Posterior cingulate gyrus (tissue), 11 donors: ENCODE measurements at regions not wholly inside any gene's neighbourhood (a gene's known extent, or its start where the extent isn't known, plus 50 kb on each side); places are given as distances from the start of the nearest gene placed in this dataset.

ENCODE experiments used
- DNase-seq, 10 donors: peaks; one replicate each; pipeline versions ENCODE4 v3.0.0 to v3.0.0-alpha.2; 2020 to 2021; ENCODE audit warnings: mixed read lengths in 3 of 10
- intact Hi-C: fragments of 100-400 bp; cut with DNase I; formaldehyde crosslinking; loops from one replicate; pipeline ENCODE4 v1.15.1; 2023

- intact Hi-C loops: no loop called here
These were observed 286.4 kb upstream of the PARD3B start for GRCh38 chr2:204258890-204259289.

GRCh38 chr2:204260162-204260877, 285.0 kb upstream of the PARD3B start:
- DNase-seq: peak in 7 of 10 donors; percentile 22 to 88 (median 68)
- intact Hi-C loops: loop anchor here (1.0 to 10.0 kb wide), 4 partner anchors 62 to 1416 kb away; no protein-coding TSS in a partner anchor

More at GRCh38 chr2:204258890-204259289, 286.4 kb upstream of the PARD3B start:
- no peak for DNase-seq

GRCh38 chr2:204260901-204261300, 284.4 kb upstream of the PARD3B start:
- intact Hi-C loops: loop anchor here (1.0 to 10.0 kb wide), 4 partner anchors 61 to 1416 kb away; no protein-coding TSS in a partner anchor
- no peak for DNase-seq

DNA sequence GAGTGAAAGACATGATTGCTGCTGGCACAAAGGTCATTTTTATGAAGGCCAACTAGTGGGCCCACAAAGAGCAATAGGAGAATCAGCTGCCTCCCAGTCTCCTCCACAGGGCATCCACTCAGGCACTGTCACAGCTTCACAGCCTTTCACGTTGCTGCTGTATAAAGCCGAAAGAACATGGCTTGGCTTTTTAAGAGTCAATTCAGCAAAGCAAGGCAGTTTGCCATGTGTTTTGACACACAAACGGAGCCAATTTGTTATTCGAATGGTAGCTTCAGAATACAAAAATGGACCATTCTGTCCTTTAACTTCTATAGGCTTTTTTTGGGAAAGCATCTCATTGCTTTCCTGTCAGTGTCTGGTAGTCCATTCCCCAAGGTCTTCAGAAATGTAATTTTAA, 283.4 kb upstream of the PARD3B start:
- no peak for DNase-seq
- intact Hi-C loops: loop anchor here (2.0 to 10.0 kb wide), 3 partner anchors 60 to 1415 kb away; no protein-coding TSS in a partner anchor

- intact Hi-C loops: loop anchor here (5.0 to 10.0 kb wide), 2 partner anchors 58 to 431 kb away; no protein-coding TSS in a partner anchor
- no peak for DNase-seq
These were observed 281.2 kb upstream of the PARD3B start for GRCh38 chr2:204264085-204264553.

- intact Hi-C loops: loop anchor here (5.0 to 10.0 kb wide), 2 partner anchors 58 to 430 kb away; no protein-coding TSS in a partner anchor
These were observed 280.6 kb upstream of the PARD3B start for GRCh38 chr2:204264621-204265140.

DNA sequence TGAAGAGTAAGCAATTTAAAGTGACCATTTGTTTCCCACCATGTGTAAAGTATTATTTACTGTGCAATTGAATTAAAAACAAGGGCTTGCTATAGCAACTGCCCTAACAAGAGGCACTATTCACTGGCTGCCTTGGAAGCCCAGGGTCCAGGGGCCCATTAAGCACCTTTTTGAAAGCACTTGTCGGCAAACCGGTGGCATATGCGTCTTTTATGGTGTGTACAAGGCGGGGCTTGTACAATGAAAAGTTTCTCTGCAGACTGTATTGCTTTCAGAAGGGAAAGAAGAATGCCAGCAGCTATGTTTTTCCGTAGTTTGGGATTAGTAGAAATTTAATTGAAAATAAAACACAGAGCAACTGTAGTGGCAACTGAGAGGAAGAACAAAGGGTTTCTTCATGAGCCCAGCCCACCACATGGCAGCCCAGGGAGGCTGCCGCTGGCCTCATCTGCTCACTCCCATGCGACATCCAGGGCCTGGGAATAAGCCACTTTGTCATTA, 279.5 kb upstream of the PARD3B start:
- DNase-seq: peak in 4 of 10 donors; percentile 52 to 91 (median 62)
- intact Hi-C loops: loop anchor here (10.0 kb wide), 1 partner anchor 429 kb away; no protein-coding TSS in a partner anchor

More at GRCh38 chr2:204264621-204265140, 280.6 kb upstream of the PARD3B start:
- no peak for DNase-seq

- DNase-seq: no peak
- intact Hi-C loops: loop anchor here (10.0 kb wide), 1 partner anchor 426 kb away; no protein-coding TSS in a partner anchor
These were observed 276.8 kb upstream of the PARD3B start for GRCh38 chr2:204268458-204268857.

DNA sequence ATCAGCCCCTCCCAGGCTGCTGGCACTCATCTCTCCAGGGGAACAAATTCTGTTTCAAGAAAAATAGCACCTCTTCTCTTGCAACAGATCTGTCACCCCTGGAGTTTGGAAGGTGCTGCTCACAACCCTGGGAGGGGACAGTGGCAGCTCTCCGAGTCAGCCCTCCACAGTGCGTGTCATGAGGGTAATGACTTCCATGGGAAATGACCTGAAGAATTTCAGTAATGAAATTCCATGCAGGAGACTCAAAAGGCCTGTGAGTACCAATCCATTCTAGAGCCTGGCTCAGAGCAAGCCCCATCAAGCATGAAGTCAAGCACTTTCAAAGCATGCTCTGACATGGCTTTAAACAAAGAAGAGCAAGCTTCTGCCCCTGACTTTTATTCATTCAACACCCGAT, 276.3 kb upstream of the PARD3B start:
- DNase-seq: no peak
- intact Hi-C loops: loop anchor here (10.0 kb wide), 1 partner anchor 426 kb away; no protein-coding TSS in a partner anchor

- DNase-seq: no peak
- intact Hi-C loops: no loop called here
These were observed 273.2 kb upstream of the PARD3B start for GRCh38 chr2:204272089-204272488.

DNA sequence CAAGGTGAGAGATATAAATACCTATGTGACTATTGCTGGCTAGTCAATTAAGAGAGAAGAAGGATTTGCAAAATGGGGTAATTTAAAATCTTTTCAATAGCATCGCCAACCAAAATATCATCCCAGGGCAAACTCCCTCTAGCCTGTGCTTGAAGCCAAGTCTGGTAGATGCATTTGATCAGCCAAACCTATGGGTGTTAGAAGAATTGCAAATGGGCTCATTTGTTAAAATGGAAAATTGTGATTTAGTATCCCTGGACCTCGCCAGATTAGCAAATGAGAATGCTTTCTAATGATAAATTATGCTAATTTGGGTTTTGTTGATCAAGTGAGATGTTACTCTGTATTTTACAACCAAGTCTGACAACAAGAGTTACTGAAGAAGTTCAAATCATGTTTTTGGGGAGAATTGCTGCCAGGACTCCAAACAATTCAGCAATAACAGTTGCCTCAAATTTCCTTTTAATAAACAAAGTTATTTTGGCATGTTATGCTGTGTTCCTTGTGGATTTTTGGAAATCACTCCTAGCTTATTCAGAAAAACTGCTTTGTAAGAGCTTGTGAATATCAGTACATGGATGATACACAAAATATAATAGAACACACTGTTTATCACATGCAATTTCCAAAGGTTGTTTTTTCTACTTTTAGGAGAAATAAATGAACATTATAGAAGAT, 272.5 kb upstream of the PARD3B start:
- intact Hi-C loops: no loop called here
- no peak for DNase-seq

DNA sequence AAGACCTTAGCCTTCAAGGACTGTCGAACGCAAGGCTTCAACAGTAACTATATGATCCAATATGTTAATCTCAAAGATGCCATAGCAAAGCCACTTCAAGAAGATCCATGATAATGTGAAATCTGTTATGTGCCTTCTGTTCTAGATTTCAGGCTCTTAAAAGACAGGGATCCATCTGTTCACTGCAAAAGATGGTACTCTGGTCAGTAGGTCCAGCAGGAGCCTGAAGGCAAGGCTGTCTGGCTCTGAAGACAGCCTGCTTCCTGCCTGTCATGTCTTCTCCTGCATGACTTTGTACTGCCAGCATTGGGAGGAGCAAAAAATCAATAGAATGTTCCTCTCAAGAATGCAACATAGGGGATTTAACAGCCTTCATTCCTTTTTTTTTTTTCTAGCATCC, 270.8 kb upstream of the PARD3B start:
- DNase-seq: no peak
- intact Hi-C loops: no loop called here

DNA sequence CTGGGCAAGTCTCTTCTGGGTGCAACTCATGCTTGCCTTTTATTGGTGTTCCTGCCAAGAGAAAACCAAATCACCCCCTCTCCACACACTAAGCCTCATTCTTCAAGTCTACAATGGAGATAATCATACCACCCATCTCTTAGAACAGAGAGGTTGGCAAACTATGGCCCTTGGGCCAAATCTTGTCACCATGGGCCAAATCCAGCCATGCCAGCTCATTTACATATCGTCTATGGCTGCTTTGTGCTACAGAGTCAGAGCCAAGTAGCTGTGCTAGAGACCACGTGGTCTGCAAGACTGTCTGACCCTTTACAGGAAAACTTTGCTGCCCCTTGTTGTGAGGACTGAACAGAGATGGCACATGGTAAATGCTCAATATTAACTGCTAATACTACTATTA, 270.3 kb upstream of the PARD3B start:
- DNase-seq: peak; percentile 53 to 96 (median 76)
- intact Hi-C loops: no loop called here

- DNase-seq: no peak
- intact Hi-C loops: no loop called here
These were observed 268.0 kb upstream of the PARD3B start for GRCh38 chr2:204277226-204277625.

DNA sequence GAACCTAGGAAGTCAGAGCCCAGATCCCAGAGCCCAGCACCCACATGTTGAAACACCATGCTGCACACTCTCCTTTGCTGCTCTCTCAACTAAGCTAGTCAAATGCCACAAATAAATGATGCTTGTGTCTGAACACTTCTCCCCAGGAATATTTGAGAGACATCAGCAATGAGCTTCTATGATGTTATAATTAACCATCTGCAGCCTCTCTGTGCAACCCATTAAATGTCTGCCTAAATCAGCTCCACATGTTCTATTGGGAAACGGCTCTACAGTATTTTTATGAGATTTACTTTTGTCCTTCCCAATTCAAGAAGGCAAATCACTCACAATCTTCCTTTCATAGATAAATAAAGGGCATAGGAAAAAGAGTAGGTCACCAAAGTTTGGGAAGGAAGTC, 266.8 kb upstream of the PARD3B start:
- DNase-seq: no peak
- intact Hi-C loops: no loop called here

DNA sequence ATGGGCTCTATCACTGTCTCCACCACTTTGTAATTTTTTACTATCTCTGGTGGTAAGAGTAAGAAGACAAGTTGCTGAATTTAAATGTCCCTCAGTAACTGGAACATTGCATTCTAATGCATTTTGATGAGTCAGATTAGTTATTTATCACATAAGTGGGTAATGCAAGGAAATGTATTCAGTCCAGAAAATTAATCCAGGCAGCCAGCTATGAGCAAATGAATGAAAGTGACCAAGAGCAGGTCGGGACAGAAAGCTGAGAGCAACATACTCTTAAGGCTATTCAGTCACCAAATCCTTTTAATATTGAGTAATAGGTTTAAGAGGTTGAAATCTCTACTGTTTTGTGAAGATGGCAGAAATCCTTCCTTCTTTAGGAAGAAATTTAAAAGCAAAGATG, 265.5 kb upstream of the PARD3B start:
- intact Hi-C loops: no loop called here
- DNase-seq: no peak

DNA sequence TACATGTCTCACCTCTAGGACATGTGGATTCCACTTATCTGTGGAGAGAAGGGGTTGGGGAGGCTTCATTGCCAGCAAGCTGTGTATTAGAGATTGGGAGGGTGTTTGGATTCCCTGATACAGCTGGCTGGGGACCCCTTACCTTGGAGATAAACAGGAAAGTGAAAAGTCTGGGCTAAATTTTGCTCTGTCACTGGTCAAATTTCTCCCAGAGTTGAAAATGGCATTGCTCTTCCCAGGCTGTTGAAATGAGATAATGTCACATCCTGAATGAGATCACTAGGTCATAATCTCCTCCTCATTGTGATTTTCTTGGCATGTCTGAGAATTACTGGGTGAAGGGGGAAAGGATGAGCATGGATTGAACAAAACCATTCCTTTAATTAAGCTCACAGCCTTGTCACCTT, 265.0 kb upstream of the PARD3B start:
- no peak for DNase-seq
- intact Hi-C loops: no loop called here

DNA sequence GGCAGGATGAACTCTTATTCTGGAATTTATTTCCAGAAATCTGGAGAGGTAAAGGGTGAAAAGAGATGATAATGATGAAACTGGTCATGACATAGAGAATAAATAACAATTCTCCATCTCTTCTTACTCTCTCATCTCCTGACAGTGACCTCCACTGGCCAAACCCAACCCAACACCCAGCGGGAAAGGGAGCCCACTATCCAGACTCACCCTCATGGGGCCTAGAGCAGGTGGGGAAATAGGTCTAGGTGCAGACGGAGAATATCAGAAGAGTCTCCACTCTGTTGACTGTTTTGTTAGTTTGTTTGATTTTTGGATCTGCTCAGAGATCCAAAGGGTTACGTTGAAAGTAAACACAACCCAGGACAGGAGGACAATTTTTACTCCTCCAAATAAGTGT, 263.2 kb upstream of the PARD3B start:
- DNase-seq: no peak
- intact Hi-C loops: no loop called here

GRCh38 chr2:204282525-204282924, 262.8 kb upstream of the PARD3B start:
- DNase-seq: no peak
- intact Hi-C loops: no loop called here

- DNase-seq: no peak
- intact Hi-C loops: no loop called here
These were observed 256.2 kb upstream of the PARD3B start for GRCh38 chr2:204289066-204289465.

- intact Hi-C loops: no loop called here
- no peak for DNase-seq
These were observed 252.8 kb upstream of the PARD3B start for GRCh38 chr2:204292439-204292838.
